ENCODE measurements at regions not wholly inside any gene's neighbourhood (a gene's known extent, or its start where the extent isn't known, plus 50 kb on each side); places are given as distances from the start of the nearest gene placed in this dataset.

DNA sequence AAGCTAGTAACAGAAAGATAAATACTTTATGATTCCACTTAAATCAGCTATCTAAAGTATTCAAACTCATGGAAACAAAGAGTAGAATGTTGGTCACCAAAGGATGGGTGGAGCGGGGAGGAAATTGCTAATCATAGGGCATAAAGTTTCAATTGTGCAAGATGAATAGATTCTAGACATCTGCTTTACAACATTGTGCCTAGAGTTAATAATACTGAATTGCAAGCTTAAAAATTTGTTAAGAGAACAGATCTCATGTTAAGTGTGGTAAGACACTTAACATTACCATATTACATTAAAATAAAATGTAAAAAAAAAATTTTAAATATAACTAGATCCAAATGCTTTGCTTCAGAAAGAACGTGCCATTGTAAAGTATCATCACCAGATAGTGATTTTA lies 411.1 kb upstream of the MBL2 start:
- no peaks in the 10 kb centered on the region for H3K9me3 ChIP-seq (ENCODE audit: control insufficient read depth, low read depth, low read length)
- H3K27me3 ChIP-seq (ENCODE audit: control insufficient read depth, extremely low read depth, insufficient read depth, low read length): no peaks in the 10 kb centered on the region
- no peaks in the 10 kb centered on the region for H3K4me1 ChIP-seq (ENCODE audit: control insufficient read depth, extremely low read depth, insufficient read depth, low read length)
- no peak for DNase-seq (ENCODE audit: low read depth, low spot score)
- H3K27ac ChIP-seq (ENCODE audit: control insufficient read depth, insufficient read depth, low read length): no peak overlapping the region
- H4K20me1 ChIP-seq (ENCODE audit: control insufficient read depth, extremely low read depth, insufficient read depth, low read length): no peaks in the 10 kb centered on the region
- no peak overlapping the region for H3K9ac ChIP-seq (ENCODE audit: control insufficient read depth, extremely low read depth, insufficient read depth, low read length)
- dilution Hi-C loops (cut with MboI; ENCODE audit: extremely low pct_ligation_motif_present, low sequenced_read_pairs): no loop called here
- H3K4me3 ChIP-seq (ENCODE audit: control insufficient read depth in 2 of 3, extremely low read depth in 1 of 3, insufficient read depth in 2 of 3, low read depth in 1 of 3, low read length in 3 of 3): no peak overlapping the region
- H3K4me2 ChIP-seq (ENCODE audit: control insufficient read depth, extremely low read depth, insufficient read depth, low read depth, low read length): no peak overlapping the region
- no peak for FAIRE-seq
- H3K9me1 ChIP-seq (ENCODE audit: control insufficient read depth, extremely low read depth, insufficient read depth, low read length): no peaks in the 10 kb centered on the region
- no peaks in the 10 kb centered on the region for H3K36me3 ChIP-seq (ENCODE audit: control insufficient read depth in 2 of 2, extremely low read depth in 1 of 2, insufficient read depth in 2 of 2, low read length in 2 of 2)
- H3K79me2 ChIP-seq (ENCODE audit: control insufficient read depth, insufficient read depth, low read length): no peaks in the 10 kb centered on the region
- no peak overlapping the region for H2AFZ ChIP-seq (ENCODE audit: control insufficient read depth, low read length)
- TF ChIP-seq, protein P1, sequence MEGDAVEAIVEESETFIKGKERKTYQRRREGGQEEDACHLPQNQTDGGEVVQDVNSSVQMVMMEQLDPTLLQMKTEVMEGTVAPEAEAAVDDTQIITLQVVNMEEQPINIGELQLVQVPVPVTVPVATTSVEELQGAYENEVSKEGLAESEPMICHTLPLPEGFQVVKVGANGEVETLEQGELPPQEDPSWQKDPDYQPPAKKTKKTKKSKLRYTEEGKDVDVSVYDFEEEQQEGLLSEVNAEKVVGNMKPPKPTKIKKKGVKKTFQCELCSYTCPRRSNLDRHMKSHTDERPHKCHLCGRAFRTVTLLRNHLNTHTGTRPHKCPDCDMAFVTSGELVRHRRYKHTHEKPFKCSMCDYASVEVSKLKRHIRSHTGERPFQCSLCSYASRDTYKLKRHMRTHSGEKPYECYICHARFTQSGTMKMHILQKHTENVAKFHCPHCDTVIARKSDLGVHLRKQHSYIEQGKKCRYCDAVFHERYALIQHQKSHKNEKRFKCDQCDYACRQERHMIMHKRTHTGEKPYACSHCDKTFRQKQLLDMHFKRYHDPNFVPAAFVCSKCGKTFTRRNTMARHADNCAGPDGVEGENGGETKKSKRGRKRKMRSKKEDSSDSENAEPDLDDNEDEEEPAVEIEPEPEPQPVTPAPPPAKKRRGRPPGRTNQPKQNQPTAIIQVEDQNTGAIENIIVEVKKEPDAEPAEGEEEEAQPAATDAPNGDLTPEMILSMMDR (optimal IDR thresholded peaks at IDR 0.05 in 1 of 3, IDR thresholded peaks at IDR 0.05 in 1 of 3, conservative IDR thresholded peaks at IDR 0.05 in 1 of 3; ENCODE audit: extremely low read depth in 1 of 3, insufficient read depth in 2 of 3, low read length in 3 of 3): no peak
- TF ChIP-seq EZH2 (IDR thresholded peaks at IDR 0.05; ENCODE audit: low read length): no peak

GRCh38 chr10:53177468-53177867 lies 404.9 kb upstream of the MBL2 start:
- Histone ChIP-seq H3K9me1 (ENCODE audit: control insufficient read depth, extremely low read depth, insufficient read depth, low read length) (no peaks in the 10 kb centered on the region), H3K9me3 (ENCODE audit: control insufficient read depth, low read depth, low read length) (no peaks in the 10 kb centered on the region), H3K9ac (ENCODE audit: control insufficient read depth, extremely low read depth, insufficient read depth, low read length) (no peak overlapping the region), H3K4me3 (ENCODE audit: control insufficient read depth in 2 of 3, extremely low read depth in 1 of 3, insufficient read depth in 2 of 3, low read depth in 1 of 3, low read length in 3 of 3) (no peak overlapping the region), H3K4me1 (ENCODE audit: control insufficient read depth, extremely low read depth, insufficient read depth, low read length) (no peaks in the 10 kb centered on the region), H3K4me2 (ENCODE audit: control insufficient read depth, extremely low read depth, insufficient read depth, low read depth, low read length) (no peak overlapping the region), H3K27me3 (ENCODE audit: control insufficient read depth, extremely low read depth, insufficient read depth, low read length) (no peaks in the 10 kb centered on the region), H3K27ac (ENCODE audit: control insufficient read depth, insufficient read depth, low read length) (no peak overlapping the region), H2AFZ (ENCODE audit: control insufficient read depth, low read length) (no peak overlapping the region), H3K79me2 (ENCODE audit: control insufficient read depth, insufficient read depth, low read length) (no peaks in the 10 kb centered on the region), H3K36me3 (ENCODE audit: control insufficient read depth in 2 of 2, extremely low read depth in 1 of 2, insufficient read depth in 2 of 2, low read length in 2 of 2) (no peaks in the 10 kb centered on the region), H4K20me1 (ENCODE audit: control insufficient read depth, extremely low read depth, insufficient read depth, low read length) (no peaks in the 10 kb centered on the region)
- dilution Hi-C loops (cut with MboI; ENCODE audit: extremely low pct_ligation_motif_present, low sequenced_read_pairs): no loop called here
- DNase-seq (ENCODE audit: low read depth, low spot score) (no peak), FAIRE-seq (no peak)
- no peak for TF ChIP-seq EZH2 (IDR thresholded peaks at IDR 0.05; ENCODE audit: low read length)
- TF ChIP-seq, protein P1 (optimal IDR thresholded peaks at IDR 0.05 in 1 of 3, IDR thresholded peaks at IDR 0.05 in 1 of 3, conservative IDR thresholded peaks at IDR 0.05 in 1 of 3; ENCODE audit: extremely low read depth in 1 of 3, insufficient read depth in 2 of 3, low read length in 3 of 3): no peak
